ENCODE measurements at regions not wholly inside any gene's neighbourhood (a gene's known extent, or its start where the extent isn't known, plus 50 kb on each side); places are given as distances from the start of the nearest gene placed in this dataset.

DNA sequence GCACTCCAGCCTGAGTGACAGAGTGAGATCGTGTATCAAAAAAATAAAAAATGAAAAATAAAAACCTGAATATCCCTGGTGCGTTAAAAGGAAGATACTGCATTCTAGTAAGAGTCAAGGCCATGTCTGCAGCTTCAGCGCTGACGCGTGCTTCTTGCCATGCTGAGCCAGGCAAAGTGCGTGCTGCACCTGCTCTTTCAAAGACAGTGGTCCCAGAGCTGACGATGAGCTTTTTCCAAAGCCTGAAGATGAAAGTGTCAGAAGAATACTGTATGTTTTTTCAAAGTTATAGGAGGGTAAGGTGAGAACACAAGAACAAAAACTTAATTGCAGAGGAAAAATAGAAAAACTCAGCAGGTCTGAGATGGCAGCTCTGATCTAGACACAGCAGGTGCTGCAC, 115.1 kb downstream of the RNASET2 start:
- DNase-seq, result no peak

GRCh38 chr6:166839569-166839968, 116.8 kb downstream of the RNASET2 start:
- DNase-seq, result no peak

DNA sequence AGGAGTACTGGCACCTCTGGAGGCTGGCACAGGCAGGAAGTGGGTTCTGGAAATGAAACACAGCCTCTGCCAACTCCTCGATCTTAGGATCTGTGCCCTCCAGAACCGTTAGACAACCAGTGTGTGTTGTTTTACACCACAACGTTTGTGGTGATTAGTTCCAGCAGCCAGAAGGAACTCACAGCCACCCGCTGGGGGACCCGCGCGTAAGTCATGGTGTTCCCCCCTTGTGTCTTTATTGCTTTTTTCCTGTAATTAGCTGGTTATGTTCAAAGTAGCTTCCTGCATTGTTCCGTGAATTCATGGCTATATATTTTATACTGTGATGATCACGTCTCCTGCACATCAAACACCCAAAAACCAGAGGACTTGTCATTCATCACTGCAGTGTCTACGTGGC, 117.4 kb downstream of the RNASET2 start:
- no peak for DNase-seq

DNA sequence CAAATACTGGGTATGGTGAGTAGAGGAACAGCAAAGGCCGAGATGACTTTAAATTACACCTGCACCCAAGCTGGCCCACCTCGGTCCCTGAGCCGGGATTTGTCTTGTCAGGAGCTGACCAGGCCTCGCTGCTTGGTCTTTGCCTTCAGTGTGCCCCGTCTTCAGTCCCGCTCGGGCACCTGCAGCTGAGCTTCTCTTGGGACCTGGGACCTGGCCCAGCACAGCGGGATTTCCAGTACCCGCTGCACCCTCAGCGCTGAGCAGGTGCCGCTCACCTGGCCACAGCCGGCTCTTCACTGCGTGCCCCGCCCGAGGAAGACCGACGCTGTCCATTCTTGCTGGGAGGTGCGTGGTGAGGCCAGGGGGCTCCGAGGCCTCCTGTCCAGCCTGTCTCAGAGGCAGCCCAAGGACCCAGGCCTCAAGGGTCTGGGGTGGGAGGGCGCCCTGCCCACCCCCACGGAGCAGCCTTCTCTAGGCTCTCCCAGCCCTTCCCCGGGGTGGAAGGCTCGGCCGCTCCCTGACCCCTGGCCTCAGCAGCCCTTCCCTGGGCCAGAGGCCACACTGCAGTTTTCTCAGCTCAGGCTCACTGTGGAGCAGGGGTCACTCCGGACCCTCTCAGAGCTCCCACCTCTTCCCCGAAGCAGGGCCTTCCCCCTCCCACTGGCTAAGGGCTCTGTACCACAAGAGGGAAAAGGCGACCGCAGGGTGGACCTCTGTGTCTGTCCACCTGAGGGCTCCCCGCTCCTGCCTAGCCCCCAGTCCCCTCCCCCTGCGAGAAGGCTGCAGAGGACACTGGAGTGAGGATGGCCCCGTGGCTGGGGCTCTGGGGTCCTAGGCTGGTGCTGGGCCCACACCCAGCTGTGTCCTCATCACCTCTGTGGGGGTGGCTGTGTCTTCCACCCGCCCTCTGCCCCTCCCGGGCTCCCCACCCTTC, 119.3 kb downstream of the RNASET2 start:
- no peak for DNase-seq

GRCh38 chr6:166834049-166834448, 122.3 kb downstream of the RNASET2 start:
- DNase-seq, result no peak

GRCh38 chr6:166830891-166831363, 125.4 kb downstream of the RNASET2 start:
- no peak for DNase-seq

GRCh38 chr6:166830185-166830890, 126.0 kb downstream of the RNASET2 start:
- DNase-seq, result peak; percentile 8

DNA sequence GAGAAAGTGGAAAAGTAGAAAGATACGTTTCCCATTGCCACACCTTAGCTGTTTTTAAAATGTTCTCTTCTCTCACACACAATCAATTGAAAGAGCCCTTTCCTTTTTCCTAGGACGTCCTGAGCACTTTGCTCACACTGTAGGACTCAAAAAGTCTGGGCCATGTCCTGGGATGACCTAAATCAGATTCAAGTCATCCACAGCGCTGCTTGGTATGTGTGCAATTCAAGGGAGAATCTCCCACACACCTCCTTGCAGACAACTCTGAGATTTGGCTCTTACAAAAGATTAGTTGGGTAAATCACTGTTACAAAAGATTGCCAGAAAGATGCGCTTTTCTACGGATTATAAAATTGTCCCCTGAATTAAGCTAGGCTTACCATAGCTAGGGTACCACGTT, 130.1 kb downstream of the RNASET2 start:
- no peak for DNase-seq

- no peak for DNase-seq
Observed at GRCh38 chr6:166825553-166826145, 130.7 kb downstream of the RNASET2 start.

- DNase-seq, result no peak
Observed at GRCh38 chr6:166824880-166825250, 131.5 kb downstream of the RNASET2 start.

DNA sequence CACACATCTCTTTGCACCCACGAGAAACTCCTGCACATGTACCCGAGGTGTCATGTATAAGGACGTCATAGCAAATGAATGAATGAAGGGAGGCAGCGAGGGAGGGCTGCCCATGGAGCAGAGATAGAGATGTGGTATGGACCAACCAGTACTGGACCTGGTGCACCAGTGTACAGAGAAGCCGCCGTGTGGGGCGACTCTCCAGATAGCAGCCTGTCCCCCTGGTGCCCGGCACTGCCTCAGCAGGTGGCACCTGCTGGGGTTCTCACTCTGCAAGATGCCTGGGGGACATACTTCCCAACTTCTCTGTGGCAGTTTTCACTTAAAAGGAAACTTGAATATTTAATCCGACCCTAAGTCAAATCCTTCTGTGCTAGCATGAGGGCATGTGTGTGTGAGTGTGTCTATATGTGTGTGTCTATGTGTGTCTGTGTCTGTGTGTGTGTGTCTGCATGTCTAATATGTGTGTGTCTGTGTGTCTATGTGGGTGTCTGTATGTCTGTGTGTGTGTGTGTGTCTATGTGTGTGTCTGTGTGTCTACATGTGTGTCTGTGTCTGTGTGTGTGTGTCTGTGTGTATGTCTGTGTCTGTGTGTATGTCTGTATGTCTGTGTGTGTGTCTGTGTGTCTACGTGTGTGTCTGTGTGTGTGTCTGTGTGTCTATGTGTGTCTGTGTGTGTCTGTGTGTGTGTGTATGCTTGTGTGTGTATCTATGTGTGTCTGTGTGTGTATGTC, 132.0 kb downstream of the RNASET2 start:
- no peak for DNase-seq

DNA sequence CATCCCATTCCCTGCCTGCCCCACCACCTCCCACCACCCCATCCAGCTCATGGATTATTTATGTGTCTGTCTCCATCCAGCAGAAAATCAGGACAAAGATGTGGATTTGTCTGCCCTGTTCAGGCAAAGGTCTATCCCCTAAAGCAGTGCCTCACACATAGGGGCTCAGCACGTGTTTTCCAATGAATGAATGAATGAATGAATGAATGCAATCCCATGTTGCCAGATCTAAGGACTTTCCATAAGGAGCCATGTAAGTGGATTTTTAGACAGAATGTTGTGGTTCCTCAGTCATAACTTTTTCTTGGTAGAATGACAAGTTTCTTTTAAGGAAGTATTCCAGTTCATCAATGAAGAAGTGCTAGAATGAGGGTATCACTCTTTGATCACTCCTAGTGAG, 133.7 kb downstream of the RNASET2 start:
- DNase-seq, result no peak

- DNase-seq, result no peak
Observed at GRCh38 chr6:166820483-166820882, 135.9 kb downstream of the RNASET2 start.

GRCh38 chr6:166820070-166820469, 136.3 kb downstream of the RNASET2 start:
- DNase-seq, result no peak

- no peak for DNase-seq
Observed at GRCh38 chr6:166815629-166816028, 140.7 kb downstream of the RNASET2 start.

DNA sequence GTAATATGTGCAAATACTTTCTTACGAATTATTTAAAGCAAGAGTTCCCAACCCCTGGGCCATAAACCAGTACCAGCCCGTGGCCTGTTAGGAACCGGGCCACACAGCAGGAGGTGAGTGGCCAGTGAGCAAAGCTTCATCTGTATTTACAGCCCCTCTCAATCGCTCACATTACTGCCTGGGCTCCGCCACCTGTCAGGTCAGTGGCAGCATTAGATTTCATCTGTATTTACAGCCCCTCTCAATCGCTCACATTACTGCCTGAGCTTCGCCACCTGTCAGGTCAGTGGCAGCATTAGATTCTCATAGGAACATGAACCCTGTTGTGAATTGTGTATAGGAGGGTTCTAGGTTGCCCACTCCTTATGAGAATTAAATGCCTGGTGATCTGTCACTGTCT, 142.0 kb downstream of the RNASET2 start:
- no peak for DNase-seq

DNA sequence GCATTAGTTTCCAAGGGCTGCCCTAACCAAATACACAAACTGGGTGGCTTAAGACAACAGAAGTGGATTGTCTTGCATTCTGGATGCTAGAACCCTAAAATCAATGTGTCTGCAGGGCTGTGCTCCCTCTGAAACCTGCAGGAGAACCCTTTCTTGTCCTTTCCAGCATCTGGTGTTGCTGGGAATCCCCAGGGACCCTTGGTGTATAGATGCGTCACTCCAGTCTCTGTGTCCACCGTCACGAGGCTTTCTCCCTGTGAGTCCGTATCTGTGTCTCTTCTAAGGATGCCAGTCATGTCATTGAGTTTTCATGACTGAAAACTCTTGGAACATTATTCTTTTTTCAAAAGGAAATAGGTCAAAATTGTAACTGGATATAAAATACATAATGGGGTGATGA, 142.9 kb downstream of the RNASET2 start:
- no peak for DNase-seq

DNA sequence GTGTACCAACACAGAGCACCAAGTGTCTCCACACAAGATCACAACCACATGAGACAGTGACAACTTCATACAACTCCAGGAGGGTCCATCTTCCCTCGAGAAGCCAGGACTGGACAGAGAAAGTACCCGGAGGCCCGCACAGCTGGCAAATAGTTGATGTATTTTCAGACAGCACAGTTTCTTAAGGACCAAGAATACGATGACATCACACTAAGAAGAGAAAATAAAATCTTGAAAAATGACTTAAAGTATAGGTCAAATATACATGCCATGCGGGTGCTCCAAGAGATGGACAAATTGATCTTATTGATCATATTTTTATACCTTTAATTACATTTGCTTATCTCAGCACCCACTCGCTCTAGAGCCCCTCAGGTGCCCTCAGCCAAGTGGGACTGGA, 145.5 kb downstream of the RNASET2 start:
- DNase-seq, result no peak

DNA sequence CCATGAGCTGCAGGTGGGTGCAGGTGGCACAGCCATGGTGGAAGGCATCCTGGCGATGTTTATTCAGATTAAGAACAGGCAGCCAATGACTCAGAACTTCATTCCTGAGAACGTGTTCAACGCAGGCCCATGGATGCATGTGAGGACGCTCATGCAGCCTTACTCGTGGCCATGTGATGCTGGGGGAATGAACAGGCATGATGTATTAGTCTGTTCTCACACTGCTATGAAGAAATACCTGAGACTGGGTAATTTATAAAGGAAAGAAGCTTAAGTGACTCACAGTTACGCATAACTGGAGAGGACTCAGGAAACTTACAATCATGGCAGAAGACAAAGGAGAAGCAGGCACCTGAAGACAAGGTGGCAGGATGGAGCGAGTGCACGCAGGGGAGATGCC, 146.6 kb downstream of the RNASET2 start:
- DNase-seq, result no peak

- no peak for DNase-seq
Observed at GRCh38 chr6:166806962-166807757, 149.2 kb downstream of the RNASET2 start.

DNA sequence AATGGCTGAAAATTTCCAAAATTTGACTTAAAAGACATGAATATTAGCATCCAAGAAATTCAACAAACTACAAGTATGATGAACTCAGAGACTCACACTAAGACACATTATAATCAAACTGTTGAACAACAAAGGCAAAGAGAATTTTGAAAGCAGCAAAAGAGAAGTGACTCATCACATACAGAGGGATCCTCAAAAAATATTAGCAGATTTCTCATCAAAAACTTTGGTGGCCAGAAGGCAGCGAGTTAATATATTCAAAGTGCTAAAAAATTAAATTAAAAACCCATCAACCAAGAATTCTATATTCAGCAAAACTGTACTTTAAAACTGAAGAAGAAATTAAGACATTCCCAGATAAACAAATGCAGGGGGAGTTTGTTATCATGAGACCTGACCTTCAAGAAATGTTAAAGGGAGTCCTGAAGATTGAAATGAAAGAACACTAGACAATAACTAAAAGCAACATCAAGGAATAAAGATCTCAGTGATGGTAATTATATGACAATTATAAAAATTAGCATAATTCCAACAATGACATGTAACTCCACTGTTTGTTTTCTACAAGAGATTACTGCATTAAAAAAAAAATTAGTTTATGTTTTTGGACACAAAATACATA, 150.0 kb downstream of the RNASET2 start:
- DNase-seq, result no peak

DNA sequence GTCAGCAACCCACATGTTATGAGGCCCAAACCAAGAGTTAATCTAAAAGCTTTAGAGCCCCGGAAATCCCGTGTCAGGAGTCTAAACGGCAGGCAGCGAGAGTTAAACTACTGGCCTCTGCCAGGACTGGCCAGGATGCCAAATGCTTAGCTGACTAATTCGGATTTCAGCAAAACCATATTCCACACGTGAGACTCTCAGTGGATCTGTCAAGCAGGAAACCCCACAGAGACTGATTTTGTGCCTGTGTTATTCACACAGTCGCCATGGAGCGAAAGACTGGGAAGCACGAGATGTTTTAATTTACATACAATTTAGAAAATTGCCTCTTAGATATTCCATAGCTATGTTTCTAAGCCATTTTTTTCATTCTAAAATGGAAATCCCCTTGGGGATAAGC, 152.9 kb downstream of the RNASET2 start:
- no peak for DNase-seq
